B cell (primary cell): ENCODE measurements at regions not wholly inside any gene's neighbourhood (a gene's known extent, or its start where the extent isn't known, plus 50 kb on each side); places are given as distances from the start of the nearest gene placed in this dataset.

Source experiments
- ATAC-seq: fragments of 200-7000 bp; cut with Tn5 transposase; one replicate; pipeline ENCODE4 v1.10.0; 2021; ENCODE audit warnings: low read depth, mild to moderate bottlenecking, moderate number of reproducible peaks, moderate library complexity
- CTCF ChIA-PET: fragments of 350-600 bp; sonication (Branson Sonifier 250); formaldehyde crosslinking; loops from one replicate; lab custom pipeline; 2021; ENCODE audit warnings: antibody characterized with exemption, inconsistent platforms; lab: Charles Lee
- POLR2A ChIA-PET: fragments of 350-600 bp; sonication (Branson Sonifier 250); formaldehyde crosslinking; loops from one replicate; lab custom pipeline; 2021; ENCODE audit warnings: antibody characterized with exemption; lab: Charles Lee
- DNase-seq: peaks from one replicate; pipeline ENCODE4 v3.0.0; 2013
- H2AFZ ChIP-seq: 2 replicates; pipeline ENCODE4 v1.6.1; 2012; ENCODE audit warnings: mild to moderate bottlenecking, low read depth, low read length; ENCODE audit not compliant: insufficient read depth, poor library complexity, severe bottlenecking
- H3K27ac ChIP-seq, 2 donors: 1 replicate in 1 of 2; 2 replicates in 1 of 2; pipeline ENCODE4 v1.5.1; 2012 to 2013; ENCODE audit warnings: low read length in 2 of 2, mild to moderate bottlenecking in 2 of 2, moderate library complexity in 1 of 2
- H3K27me3 ChIP-seq, 4 experiments: fragments of 200-600 bp in 1 of 4; sonication (generic) in 1 of 4; replicated peaks in 1 of 4; 1 replicate in 2 of 4; 2 replicates in 2 of 4; pipeline versions ENCODE4 v1.6.1 to v1.7.0; 2013 to 2016; ENCODE audit warnings: low read length in 3 of 4, mild to moderate bottlenecking in 2 of 4, mixed read lengths in 1 of 4, moderate library complexity in 1 of 4; ENCODE audit not compliant: insufficient read depth in 4 of 4, control insufficient read depth in 3 of 4; ENCODE audit errors: control extremely low read depth in 1 of 4
- H3K36me3 ChIP-seq, 2 experiments: replicated peaks in 1 of 2; 1 replicate in 1 of 2; 2 replicates in 1 of 2; pipeline versions ENCODE4 v1.6.1 to v1.7.1; 2013; ENCODE audit warnings: low read length in 1 of 2; ENCODE audit not compliant: insufficient read depth in 2 of 2, control insufficient read depth in 1 of 2; ENCODE audit errors: control extremely low read depth in 1 of 2, extremely low read depth in 1 of 2
- H3K4me1 ChIP-seq, 2 donors: fragments of 200-600 bp in 1 of 2; sonication (generic) in 1 of 2; 1 replicate in 1 of 2; 2 replicates in 1 of 2; pipeline versions ENCODE4 v1.5.1 to v1.6.1; 2013 to 2017; ENCODE audit warnings: low read length in 2 of 2; ENCODE audit not compliant: control insufficient read depth in 2 of 2, insufficient read depth in 2 of 2
- H3K4me2 ChIP-seq: replicated peaks from 2 replicates; pipeline ENCODE3; 2012; ENCODE audit warnings: mild to moderate bottlenecking, low read depth, low read length; ENCODE audit not compliant: poor library complexity, severe bottlenecking
- H3K4me3 ChIP-seq, 5 experiments: fragments of 200-600 bp in 1 of 5; sonication (generic) in 1 of 5; 1 replicate in 3 of 5; 2 replicates in 2 of 5; pipeline versions ENCODE4 v1.5.1 to v1.7.0; 2011 to 2016; ENCODE audit warnings: low read length in 4 of 5, mild to moderate bottlenecking in 4 of 5, low read depth in 2 of 5, control low read depth in 1 of 5, moderate library complexity in 1 of 5; ENCODE audit not compliant: insufficient read depth in 1 of 5; ENCODE audit errors: control extremely low read depth in 1 of 5, extremely low read depth in 1 of 5
- H3K79me2 ChIP-seq: fragments of 200-600 bp; sonication (generic); one replicate; pipeline ENCODE4 v1.6.0; 2016; ENCODE audit warnings: low read length; ENCODE audit not compliant: control insufficient read depth, insufficient read depth
- H3K9ac ChIP-seq: fragments of 200-600 bp; sonication (generic); 2 replicates; pipeline ENCODE4 v1.6.1; 2017; ENCODE audit warnings: mild to moderate bottlenecking, low read length, moderate library complexity
- H3K9me3 ChIP-seq, 3 donors: one replicate each; pipeline versions ENCODE4 v1.6.1 to v1.7.1; 2013; ENCODE audit warnings: low read length in 2 of 3; ENCODE audit not compliant: control insufficient read depth in 2 of 3, insufficient read depth in 1 of 3; ENCODE audit errors: control extremely low read depth in 1 of 3
- H4K20me1 ChIP-seq: 2 replicates; pipeline ENCODE4 v1.6.0; 2012; ENCODE audit warnings: mild to moderate bottlenecking, low read length; ENCODE audit not compliant: insufficient read depth, control insufficient read depth, poor library complexity, severe bottlenecking
- H3K27ac Mint-ChIP-seq: one replicate; pipeline ENCODE4 v1.8.0; 2021; ENCODE audit warnings: mixed read lengths
- H3K27me3 Mint-ChIP-seq: one replicate; pipeline ENCODE4 v1.8.0; 2021; ENCODE audit warnings: mixed read lengths
- H3K4me1 Mint-ChIP-seq: one replicate; pipeline ENCODE4 v1.8.0; 2021; ENCODE audit warnings: mixed read lengths
- H3K4me3 Mint-ChIP-seq: one replicate; pipeline ENCODE4 v1.8.0; 2021; ENCODE audit warnings: mixed read lengths
- H3K9me3 Mint-ChIP-seq: one replicate; pipeline ENCODE4 v1.8.0; 2022; ENCODE audit warnings: mixed read lengths; ENCODE audit not compliant: insufficient read depth
- EZH2 ChIP-seq: IDR thresholded peaks from 2 replicates; pipeline ENCODE4 v1.6.1; 2012; ENCODE audit warnings: borderline replicate concordance, low read depth, mild to moderate bottlenecking, moderate library complexity, low read length; ENCODE audit not compliant: insufficient read depth, poor library complexity, severe bottlenecking
- WGBS: methylation state at CpG from one replicate; pipeline ENCODE4 v1.1.5; 2013; ENCODE audit warnings: missing lambda C conversion rate; ENCODE audit not compliant: insufficient coverage; 5-methylcytosine and 5-hydroxymethylcytosine counted together
- intact Hi-C: fragments of 100-400 bp; cut with micrococcal nuclease; formaldehyde crosslinking; loops from one replicate; pipeline ENCODE4 v1.10.0; 2022
- TF ChIP-seq, protein P1 (sequence below): fragments of 200-600 bp; IDR thresholded peaks from one replicate; pipeline ENCODE4 v1.8.0; 2022; ENCODE audit warnings: antibody characterized with exemption, mild to moderate bottlenecking

DNA sequence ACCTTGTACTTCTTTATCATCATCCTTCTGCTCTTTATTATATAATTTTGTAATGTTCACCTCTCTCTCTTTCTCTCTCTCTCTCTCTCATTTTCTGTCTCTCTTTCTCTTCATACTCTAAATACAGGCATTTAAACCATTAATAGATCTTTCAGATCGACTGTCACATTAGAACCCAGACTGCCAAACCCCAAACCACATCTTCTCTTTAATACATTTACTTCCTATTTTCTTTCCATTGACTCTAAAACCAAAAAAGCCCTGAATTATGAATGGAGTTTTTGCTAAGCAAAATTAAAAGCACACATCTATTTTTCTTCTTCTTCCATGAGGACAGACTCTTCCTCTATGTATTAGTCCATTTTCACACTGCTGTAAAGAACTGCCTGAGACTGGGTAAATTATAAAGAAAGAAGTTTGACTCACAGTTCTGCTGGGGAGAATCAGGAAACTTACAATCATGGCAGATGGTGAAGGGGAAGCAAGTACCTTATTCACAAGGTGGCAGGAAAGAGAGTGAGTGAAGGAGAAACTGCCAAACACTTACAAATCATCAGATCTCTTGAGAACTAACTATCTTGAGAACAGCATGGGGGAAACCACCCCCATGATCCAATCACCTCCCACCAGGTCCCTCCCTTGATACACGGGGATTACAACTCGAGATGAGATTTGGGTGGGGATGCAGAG lies 272.7 kb upstream of the MGMT start:
- Histone ChIP-seq H3K27ac (no peak overlapping the region), H3K4me1 (no peaks in the 10 kb centered on the region), H3K27me3 (no peaks in the 10 kb centered on the region), H3K9me3 (peaks cover 0 to 3% (median 0%) of the 10 kb centered on the region in 3 donors), H2AFZ (no peak overlapping the region), H3K4me3 (no peak overlapping the region), H3K79me2 (no peaks in the 10 kb centered on the region), H3K36me3 (no peaks in the 10 kb centered on the region), H3K4me2 (no peak overlapping the region), H4K20me1 (no peaks in the 10 kb centered on the region), H3K9ac (no peak overlapping the region)
- WGBS: 42% methylated on average over 3 of the region's 3 CpGs
- intact Hi-C loops: no loop called here
- Mint-ChIP-seq H3K27me3 (peaks cover 5% of the 10 kb centered on the region), H3K27ac (no peak overlapping the region), H3K4me1 (no peaks in the 10 kb centered on the region), H3K4me3 (no peak overlapping the region), H3K9me3 (no peaks in the 10 kb centered on the region)
- ChIA-PET POLR2A (no interaction called here), CTCF (no interaction called here)
- DNase-seq: no peak
- TF ChIP-seq EZH2: no peak
- TF ChIP-seq, protein P1, sequence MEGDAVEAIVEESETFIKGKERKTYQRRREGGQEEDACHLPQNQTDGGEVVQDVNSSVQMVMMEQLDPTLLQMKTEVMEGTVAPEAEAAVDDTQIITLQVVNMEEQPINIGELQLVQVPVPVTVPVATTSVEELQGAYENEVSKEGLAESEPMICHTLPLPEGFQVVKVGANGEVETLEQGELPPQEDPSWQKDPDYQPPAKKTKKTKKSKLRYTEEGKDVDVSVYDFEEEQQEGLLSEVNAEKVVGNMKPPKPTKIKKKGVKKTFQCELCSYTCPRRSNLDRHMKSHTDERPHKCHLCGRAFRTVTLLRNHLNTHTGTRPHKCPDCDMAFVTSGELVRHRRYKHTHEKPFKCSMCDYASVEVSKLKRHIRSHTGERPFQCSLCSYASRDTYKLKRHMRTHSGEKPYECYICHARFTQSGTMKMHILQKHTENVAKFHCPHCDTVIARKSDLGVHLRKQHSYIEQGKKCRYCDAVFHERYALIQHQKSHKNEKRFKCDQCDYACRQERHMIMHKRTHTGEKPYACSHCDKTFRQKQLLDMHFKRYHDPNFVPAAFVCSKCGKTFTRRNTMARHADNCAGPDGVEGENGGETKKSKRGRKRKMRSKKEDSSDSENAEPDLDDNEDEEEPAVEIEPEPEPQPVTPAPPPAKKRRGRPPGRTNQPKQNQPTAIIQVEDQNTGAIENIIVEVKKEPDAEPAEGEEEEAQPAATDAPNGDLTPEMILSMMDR: no peak
- no peak for ATAC-seq

DNA sequence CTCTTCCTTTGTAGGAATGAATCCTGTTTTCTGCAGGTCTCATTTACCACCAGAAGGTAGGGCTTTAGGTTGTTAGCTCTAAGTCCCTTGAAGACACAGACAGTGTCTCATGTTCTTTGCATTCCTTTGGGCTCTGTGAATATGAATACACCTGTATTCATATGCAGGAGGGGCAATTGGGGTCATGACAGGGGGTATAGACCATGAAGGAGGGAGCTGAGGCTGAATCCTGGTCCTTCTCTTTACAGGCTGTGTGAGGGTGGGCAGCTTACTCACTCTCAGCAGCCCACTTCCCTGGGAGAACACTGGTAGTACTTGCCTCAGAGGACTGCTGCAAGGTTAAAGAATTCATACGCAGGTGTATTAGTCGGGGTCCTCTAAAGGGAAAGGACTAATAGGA lies 267.2 kb upstream of the MGMT start:
- H3K27me3 ChIP-seq: no peaks in the 10 kb centered on the region
- no peaks in the 10 kb centered on the region for H3K79me2 ChIP-seq
- ChIA-PET CTCF (no interaction called here), POLR2A (no interaction called here)
- peaks cover 0 to 4% (median 0%) of the 10 kb centered on the region in 3 donors for H3K9me3 ChIP-seq
- Mint-ChIP-seq H3K4me3 (no peak overlapping the region), H3K4me1 (no peaks in the 10 kb centered on the region), H3K27ac (no peak overlapping the region), H3K9me3 (no peaks in the 10 kb centered on the region), H3K27me3 (peaks cover 5% of the 10 kb centered on the region)
- H3K4me3 ChIP-seq: no peak overlapping the region
- intact Hi-C loops: no loop called here
- no peak for DNase-seq
- H4K20me1 ChIP-seq: no peaks in the 10 kb centered on the region
- H3K36me3 ChIP-seq: no peaks in the 10 kb centered on the region
- no peak overlapping the region for H3K4me2 ChIP-seq
- TF ChIP-seq EZH2: no peak
- TF ChIP-seq, protein P1: no peak
- no peak overlapping the region for H3K27ac ChIP-seq
- H3K4me1 ChIP-seq: no peaks in the 10 kb centered on the region
- ATAC-seq: no peak
- 66% methylated on average over 2 of the region's 2 CpGs for WGBS
- H2AFZ ChIP-seq: no peak overlapping the region
- no peak overlapping the region for H3K9ac ChIP-seq
